ENCODE measurements at regions not wholly inside any gene's neighbourhood (a gene's known extent, or its start where the extent isn't known, plus 50 kb on each side); places are given as distances from the start of the nearest gene placed in this dataset.
"Not testable (repeated sequence)": the region's sequence is repeated elsewhere in the genome, so short reads cannot be mapped to it uniquely, and the experiment has no call there.

DNA sequence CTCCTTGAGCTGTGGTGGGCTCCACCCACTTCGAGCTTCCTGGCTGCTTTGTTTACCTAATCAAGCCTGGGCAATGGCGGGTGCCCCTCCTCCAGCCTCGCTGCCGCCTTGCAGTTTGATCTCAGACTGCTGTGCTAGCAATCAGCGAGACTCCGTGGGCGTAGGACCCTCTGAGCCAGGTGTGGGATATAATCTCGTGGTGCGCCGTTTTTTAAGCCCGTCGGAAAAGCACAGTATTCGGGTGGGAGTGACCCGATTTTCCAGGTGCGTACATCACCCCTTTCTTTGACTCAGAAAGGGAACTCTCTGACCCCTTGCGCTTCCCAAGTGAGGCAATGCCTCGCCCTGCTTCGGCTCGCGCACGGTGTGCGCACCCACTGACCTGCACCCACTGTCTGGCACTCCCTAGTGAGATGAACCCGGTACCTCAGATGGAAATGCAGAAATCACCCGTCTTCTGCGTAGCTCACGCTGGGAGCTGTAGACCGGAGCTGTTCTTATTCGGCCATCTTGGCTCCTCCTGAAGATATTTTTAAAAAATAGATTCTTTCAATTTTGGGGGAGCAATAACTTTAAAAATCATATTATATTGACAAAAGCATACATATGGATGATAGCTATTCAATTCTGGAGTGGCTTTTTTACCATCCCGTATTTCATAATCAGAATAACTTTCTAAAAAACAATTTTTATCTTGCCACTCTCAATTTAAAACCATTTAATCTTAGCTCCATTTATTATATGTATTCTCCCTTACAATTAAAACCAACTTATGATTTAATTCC is 517.5 kb upstream of the NUDT12 start:
- not testable (repeated sequence) for DNase-seq

DNA sequence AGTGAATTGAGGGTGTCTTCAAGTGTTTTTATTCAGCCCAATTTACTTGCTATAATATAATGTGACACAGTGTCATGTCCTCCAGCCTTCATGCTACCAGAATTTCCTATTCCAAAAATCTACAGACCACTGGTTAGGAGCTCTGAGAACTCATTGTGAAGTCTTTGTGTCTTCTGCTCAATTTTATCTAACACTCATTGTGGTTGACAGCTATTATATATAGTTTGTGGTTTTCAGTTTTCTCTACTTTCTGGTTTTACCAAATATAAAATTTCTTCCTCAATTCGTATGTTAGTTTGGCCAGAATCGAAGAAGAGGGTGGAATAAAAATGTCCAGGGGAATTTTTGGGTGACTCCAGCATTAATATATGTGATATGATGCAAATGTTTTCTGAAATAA is 509.3 kb upstream of the NUDT12 start:
- no peak for DNase-seq

DNA sequence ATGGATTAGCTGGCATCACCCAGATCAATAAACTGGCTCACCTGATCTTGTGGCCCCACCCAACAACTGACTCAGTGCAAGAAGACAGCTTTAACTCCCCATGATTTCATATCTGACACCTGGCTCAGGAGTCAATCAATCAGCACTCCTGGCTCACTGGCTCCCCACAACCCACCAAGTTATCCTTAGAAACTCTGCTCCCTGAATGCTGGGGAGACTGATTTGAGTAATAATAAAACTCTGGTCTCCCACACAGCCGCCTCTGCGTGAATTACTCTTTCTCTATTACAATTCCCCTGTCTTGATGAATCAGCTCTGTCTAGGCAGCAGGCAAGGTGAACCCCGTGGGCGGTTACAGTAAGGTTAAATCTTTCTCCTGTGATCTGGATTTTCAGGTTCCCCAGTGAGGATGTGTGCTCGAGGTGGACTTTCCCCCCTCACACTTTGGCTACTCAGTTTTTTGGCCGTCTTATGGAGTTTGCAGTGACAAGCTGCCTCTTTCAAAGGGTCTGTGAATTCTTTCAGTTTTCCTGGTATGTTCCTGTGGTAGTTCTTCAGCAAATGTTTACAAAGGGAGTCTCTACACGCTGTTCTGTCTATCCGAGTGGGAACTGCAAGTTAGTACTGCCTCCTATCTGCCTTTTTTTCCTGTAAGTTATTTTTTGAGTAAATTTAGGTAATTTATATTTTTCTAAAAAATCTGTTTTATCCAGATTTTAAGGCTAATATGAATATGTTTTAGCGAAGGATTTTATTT is 500.2 kb upstream of the NUDT12 start:
- DNase-seq: no peak

DNA sequence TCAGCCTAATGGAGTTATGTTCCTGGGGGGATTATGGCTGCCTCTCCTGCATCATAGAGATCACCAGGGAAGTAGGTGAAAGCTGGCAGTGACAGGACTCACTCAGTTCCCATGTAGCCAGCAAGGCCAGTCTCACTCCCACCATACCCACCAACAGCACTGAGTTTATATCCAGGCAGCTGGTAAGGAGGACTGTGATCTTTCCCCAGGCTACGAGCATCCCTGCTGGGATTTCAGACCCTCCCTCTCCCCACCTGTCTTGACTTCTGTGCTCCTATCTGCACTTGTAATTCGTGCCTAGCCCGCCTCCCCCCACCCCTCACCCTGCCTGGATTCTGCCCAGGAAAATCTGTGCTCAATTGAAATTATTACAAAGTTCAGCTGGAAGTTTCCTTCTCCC is 499.1 kb upstream of the NUDT12 start:
- no peak for DNase-seq

DNA sequence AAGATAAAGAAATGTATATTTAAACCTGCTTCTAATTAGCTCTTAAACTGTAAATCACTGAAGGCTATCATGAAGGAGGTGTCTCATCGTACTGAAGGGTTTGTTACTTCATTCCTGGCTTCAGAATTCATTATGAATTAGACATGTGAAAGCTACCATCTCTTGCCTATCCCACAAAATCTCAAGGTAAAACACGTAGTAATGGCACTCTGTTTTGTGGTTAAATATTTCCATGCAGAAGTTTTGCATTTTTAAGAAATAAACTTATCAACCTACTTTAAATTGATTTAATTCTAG is 490.7 kb upstream of the NUDT12 start:
- DNase-seq: no peak

DNA sequence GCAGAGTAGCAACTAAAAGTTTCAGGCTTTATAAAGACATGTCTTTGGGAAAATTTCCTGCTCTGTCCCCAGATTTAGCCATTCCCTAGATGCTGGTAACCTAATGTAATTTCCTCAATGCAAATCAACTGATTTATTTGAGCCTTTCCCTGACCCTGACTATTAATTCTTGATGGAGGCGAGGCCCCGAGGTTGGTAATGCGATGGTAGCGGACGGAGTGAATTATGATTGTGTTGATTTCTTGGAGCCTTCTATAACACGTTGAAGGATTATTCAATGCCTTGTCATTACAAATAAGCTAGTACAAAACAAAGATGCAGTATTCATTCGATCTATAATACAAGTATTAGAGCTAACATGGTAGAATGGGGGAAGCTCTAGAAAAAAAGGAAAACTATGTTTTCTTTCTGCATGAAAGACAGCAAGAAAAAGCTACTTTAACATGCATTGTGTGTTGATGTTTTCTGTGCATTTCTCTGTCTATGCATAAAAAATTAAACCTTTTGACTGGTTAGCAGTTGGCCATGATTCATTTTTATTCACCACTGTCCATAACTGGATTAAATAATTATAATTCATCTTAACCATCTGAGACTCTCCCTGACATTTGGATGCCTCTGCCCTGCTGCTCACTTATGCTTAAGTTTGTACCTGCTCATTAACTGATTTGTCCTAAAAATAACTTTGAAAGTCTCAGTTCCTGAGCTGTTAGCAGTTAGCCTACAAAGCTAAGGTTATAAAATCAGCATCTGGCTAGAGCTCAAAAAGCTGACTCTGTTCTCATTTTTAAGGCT is 490.2 kb upstream of the NUDT12 start:
- no peak for DNase-seq

DNA sequence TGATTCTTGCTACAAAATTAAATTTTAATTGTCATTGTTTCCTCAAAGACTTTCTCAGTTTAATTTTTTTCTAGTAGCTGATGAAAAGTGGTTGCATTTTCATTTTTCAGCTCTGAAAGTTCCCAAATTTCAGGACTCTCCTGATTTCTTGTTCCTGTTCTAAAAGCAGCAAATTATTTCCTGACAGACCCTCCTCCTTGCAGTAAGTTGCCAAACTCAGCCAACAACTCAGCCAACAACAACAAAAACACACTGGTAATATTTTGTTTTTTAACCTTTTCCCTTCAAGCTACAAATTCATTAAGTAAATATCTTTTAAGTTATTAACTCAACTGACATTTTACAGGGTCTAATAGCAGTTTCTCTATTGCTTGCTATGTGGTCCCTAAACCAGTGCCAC is 487.8 kb upstream of the NUDT12 start:
- DNase-seq: no peak

DNA sequence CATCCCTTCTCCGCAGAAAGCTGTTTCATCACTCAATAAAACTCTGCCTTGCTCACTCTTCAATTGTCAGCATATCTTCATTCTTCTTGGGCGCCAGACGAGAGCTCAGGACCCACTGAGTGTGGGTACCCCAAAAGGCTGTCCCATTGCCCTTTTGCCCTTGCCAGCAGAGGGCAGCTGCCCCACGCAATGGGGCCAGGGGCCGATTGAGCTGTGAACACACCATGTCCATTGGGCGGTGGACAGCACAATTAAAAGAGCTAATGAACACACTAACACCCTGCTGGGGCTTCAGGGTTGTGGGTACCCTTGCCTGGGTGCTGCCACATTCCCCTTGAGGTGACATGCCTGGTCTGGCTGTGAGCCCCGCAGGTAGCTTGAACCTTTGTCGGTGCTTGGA is 487.2 kb upstream of the NUDT12 start:
- no peak for DNase-seq

DNA sequence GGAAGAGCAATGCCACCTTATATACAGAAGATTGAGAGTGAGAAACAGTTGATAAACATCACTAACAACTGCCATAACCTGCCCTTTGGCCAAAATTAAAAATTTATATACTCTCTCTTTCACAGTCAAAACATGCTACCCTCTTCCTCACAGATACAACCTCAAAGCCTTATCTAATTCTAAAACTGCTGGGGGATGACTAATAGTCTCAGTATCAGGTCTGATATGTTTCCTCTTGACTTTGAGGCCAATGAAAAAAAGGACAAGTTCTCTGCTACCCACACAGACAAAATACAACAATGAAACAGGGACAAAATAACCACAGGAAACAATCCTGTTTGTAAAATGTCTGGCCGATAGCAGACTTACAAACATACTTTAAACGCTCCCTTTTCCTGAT is 485.6 kb upstream of the NUDT12 start:
- DNase-seq: no peak

DNA sequence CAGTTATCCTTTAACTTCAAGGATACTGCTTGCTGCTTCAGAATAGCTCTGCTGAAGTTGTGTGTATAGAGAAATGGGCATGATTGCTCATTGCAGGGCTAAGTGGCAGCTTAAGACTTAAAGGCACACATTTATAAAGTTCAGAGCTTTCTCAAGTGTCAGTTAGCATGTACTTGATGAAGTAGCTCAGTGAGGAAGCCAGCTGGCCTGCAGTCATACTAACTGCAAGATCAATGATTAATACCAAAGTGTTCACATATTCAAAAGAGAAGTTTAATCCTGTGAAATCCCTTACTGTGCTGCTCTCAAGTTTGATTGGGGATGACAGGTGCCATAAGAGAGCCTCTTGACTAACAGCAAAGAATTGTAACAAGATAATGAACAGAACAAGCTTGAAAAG is 483.4 kb upstream of the NUDT12 start:
- no peak for DNase-seq

DNA sequence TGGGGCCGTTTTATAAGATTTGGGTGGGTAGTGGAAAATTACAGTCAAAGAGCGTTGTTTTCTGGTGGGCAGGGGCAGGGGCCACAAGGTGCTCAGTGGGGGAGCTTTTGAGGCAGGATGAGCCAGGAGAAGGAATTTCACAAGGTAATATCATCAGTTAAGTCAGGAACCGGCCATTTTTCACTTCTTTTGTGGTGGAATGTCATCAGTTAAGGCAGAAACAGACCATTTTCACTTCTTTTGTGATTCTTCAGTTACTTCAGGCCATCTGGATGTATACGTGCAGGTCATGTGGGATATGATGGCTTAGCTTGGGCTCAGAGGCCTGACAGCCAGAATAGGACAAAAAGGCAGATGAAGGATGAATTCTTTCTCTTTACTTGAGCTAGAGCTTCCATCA is 477.3 kb upstream of the NUDT12 start:
- DNase-seq: not testable (repeated sequence)

DNA sequence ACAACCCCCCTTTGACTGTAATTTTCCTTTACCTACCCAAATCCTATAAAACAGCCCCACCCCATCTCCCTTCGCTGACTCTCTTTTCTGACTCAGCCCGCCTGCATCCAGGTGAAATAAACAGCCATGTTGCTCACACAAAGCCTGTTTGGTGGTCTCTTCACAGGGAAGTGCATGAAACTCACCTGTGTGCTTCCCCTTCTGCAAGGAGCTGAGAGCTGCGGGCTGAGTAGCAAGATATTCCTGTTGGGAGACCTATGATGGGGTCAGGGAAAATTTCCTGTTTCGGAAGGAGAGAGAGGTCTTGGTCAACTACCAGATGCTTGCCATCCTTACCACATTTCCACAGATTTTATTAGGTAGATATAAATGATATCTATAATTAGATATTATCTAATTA is 474.5 kb upstream of the NUDT12 start:
- not testable (repeated sequence) for DNase-seq

DNA sequence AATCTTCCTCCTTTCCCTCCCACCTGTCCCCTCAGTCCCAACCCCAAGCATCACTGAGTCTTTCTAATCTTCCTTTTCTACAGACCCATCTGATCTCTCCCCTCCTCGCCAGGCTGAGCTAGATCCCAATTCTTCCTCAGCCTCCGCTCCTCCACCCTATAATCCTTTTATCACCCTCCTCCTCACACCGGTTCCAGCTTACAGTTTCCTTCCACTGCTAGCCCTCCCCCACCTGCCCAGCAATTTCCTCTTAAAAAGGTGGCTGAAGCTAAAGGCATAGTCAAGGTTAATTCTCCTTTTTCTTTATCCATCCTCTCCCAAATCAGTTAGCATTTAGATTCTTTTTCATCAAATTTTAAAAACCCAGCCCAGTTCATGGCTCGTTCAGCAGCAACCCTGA is 470.6 kb upstream of the NUDT12 start:
- not testable (repeated sequence) for DNase-seq

DNA sequence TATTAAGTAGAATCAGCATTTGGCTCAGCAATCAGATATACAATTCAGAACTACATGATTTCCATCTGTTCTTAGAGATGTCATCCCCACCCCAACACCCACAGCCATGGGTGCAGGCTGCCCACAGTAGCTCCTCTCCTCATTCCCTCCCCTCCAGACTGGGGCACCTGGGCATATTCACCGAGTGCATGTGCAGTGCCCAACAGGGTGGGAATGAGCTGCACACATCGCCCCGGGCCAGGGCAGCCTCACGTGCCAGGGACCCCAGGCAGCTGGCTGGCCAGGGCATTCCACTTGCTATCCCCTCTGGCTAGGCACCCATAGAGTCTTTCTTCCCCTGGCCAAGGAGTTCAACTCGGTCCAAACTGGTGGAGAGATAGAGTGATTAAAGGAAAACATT is 461.9 kb upstream of the NUDT12 start:
- DNase-seq: no peak

DNA sequence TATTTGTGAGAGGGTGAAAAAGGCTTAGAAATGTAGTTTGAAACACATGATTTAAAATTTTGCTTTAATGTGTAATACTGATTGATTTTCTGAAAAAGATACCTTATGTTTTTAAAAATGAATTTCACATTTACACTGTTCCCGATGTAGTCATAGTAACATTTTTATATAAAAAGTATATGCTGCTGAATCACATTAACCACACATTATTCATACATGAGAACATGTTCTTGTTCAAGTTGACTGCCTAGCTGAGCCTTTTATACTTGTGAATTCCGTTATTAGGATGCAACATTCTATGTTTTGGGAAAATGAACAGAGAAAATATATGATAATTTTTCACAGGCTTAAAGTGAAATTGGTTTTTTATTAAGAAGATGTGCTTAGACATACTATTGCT is 461.1 kb upstream of the NUDT12 start:
- DNase-seq: no peak

DNA sequence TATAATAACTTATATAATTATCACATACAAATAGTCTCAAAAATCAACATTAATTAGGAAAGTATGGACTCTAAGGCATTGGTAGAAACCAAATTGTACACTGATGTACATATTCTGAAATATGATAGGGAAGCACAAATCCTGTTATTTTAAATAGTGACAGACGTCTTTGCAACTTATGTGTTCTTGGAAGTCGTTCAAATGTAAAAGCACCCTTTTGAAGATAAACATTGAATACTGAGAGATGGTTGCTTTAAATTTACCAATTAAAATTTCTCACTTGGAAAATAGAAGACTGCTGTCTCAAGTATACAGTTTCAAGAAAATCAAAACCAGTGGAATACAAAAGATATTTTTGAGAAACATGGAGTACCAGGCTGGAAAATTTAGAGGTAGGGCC is 457.4 kb upstream of the NUDT12 start:
- no peak for DNase-seq

DNA sequence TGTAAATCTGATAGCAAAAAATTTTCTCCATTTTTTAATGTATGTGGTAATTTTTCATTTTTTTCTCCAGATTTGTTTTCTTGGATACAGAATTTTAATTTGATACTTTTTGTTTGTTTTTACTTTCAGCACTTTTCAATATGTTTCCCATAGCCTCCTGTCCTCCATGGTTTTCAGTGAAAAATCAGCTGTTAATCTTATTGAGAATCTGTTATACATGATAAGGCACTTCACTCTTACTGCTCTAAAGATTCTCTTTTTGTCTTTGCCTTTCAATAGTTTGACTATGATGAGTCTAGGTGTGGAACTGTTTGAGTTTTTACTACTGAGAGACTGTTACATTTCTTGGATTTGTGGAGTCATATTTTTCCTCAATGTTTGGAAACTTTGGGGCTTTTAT is 455.7 kb upstream of the NUDT12 start:
- DNase-seq: no peak

DNA sequence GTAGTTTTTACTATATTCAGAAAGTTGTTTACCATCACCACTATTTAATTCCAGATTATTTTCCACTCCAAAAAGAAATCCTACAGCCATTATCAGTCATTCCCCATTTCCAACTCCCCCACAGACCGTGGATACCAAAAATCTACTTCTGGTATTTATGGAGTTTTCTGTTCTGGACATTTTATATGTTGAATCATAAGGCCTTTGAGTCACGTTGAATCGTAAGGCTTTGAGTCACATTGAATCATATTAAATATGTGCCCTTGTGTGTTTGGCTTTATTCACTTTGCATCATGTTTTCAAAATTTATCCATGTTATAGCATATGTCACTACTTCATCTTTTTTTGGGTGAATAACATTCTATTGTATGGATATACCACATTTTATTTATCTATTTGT is 454.1 kb upstream of the NUDT12 start:
- no peak for DNase-seq

DNA sequence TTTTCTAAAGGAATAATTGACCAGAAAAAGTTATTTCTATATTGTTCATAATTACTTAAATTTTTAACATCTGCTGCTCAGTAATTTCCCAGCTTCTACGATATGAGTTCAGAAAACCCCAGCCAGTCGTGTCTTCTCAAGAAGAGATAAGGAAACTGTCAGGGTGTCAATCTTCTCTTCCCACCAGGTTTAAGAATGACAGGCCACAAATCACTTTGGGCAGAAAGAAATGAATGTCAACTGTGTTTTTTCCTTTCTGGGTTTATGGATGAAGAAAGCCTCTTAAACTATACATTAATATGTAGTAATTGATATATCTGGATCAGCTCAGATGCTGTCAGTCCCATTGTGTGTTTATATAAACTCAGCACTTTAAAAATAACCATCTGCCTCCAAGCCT is 453.2 kb upstream of the NUDT12 start:
- no peak for DNase-seq

DNA sequence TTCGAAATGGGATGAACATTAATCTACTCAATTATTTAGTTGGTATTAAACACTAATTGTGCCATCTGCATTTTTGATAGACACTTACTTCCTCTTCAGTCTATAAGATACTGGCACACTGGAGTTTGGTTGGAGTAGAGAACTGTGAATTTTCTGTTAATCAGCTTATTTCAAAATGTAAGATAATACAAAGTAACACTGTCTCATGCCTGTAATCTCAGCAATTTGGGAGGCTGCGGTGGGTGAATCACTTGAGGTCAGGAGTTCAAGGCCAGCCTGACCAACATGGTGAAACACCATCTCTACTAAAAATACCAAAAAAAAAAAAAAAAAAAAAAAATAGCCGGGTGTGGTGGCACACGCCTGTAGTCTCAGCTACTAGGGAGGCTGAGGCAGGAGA is 440.2 kb upstream of the NUDT12 start:
- DNase-seq: not testable (repeated sequence)

DNA sequence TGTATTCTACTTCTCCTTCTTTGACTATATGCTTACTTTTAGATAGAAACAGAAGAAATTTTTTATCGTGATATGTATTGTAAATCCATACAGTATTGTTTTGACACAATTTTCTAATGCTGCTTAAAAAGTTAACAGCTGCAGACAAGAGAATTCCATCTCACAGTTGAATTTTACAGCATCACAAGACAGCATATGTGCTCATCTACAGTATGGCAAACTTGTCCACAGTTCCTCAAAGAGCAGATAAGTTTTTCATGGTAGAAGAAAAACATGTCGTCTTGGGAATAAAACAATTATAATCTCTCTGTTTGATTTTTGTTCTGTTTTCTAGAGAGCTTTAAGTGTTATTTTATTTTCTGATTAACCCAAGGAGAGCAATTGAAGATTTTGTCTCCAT is 438.5 kb upstream of the NUDT12 start:
- no peak for DNase-seq

DNA sequence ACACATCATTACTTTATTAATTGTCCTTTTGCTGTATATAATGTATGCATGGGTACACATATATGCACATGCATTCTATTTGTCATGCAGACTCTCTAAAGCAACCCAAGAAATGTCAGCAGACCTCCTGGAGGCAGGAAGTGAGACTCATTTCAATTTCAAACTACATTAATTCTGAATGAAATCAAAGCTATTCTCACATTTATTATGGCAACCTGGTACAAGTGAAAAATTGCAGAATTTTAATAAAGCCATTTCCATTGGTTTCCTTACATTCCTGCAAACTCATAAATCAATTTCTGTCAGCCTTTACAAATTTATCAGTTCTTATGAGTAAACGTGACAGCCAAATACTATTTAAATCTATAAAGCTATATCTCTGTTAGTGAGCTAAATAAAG is 430.4 kb upstream of the NUDT12 start:
- no peak for DNase-seq

DNA sequence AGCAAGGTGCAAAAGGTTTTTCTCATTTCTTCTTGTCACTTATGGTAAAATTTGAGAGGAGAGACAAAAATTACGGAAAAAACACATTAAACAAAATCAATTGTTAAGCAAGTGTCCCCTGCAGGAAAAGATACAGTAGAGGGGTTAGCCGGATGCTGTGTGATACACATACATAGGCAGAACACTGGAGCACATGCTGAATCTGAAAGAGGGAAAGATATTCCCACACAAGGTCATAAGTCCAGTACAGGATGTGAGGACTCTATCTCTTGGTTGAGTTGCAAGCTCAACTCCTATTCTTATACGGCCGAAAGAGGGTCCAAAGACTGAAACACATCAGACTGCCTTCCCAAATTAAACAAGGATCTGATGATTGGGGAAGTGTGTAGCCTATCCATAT is 427.5 kb upstream of the NUDT12 start:
- DNase-seq: no peak

DNA sequence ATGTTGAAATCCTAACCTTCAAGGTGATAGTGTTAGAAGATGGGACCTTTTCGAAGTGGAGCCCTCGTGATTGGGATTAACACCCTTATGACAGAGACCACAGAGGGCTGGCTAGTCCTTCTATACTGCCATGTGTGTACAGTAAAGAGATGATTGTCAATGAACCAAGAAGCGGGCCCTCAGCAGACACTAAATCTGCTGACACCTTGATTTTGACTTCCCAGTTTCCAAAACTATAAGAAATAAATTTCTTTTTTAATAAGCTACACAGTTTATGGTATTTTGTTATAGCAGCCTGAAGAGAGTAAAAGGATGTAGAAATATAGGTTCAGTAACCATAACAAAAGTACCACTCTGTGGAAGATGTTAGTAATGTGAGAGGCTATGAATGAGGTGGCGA is 419.0 kb upstream of the NUDT12 start:
- DNase-seq: no peak
